GM18873 (cell line): ENCODE measurements at regions not wholly inside any gene's neighbourhood (a gene's known extent, or its start where the extent isn't known, plus 50 kb on each side); places are given as distances from the start of the nearest gene placed in this dataset.
"Not testable (repeated sequence)": the region's sequence is repeated elsewhere in the genome, so short reads cannot be mapped to it uniquely, and the experiment has no call there.

Source experiments
- ATAC-seq: cut with Tn5 transposase; IDR thresholded peaks from one replicate; pipeline ENCODE4 v1.9.1; 2021; ENCODE audit warnings: mild to moderate bottlenecking, moderate library complexity, moderate number of reproducible peaks; ENCODE audit not compliant: unreplicated experiment, low FRiP score

DNA sequence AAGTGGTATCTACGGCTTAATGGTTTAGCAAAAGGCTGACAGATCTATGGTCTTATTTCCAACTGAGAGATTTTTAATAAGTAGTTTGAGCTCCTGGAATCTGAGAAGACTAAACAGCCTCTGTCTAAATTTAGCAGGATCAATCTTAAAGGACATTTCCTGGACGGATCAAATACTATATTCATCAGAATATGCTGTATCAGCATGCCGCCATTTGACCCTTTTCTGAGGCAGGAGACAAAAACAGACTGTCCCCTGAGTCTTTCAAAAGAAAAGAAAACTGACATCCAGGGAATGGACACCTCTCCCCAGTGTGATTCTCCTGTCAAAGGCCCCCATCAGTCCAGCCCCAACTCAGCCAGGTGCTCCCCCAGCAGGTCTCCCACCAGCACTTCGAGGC is 443.7 kb downstream of the GXYLT1 start:
- no peak for ATAC-seq

GRCh38 chr12:41699658-41700057 is 445.0 kb downstream of the GXYLT1 start:
- no peak for ATAC-seq

DNA sequence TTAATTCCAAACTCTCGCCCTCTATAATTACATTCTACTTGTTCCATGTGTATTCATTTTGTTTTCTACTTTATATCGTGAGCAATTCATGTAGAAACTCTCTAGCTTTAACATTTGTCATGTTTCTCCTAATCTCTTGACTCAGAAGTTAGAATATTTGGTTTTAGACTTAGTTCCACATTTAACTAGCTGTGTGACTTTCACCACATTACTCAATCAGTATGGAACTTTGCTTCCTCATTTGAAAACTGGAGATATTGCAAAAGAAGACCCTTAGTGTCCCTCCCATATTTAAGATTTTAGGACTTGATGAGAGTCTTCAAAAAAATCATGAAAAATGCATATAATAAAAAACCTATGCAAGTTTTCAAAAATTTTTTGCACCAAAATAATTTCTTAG is 447.5 kb downstream of the GXYLT1 start:
- no peak for ATAC-seq

- ATAC-seq, result no peak
Observed at GRCh38 chr12:41684997-41685396, 459.7 kb downstream of the GXYLT1 start.

DNA sequence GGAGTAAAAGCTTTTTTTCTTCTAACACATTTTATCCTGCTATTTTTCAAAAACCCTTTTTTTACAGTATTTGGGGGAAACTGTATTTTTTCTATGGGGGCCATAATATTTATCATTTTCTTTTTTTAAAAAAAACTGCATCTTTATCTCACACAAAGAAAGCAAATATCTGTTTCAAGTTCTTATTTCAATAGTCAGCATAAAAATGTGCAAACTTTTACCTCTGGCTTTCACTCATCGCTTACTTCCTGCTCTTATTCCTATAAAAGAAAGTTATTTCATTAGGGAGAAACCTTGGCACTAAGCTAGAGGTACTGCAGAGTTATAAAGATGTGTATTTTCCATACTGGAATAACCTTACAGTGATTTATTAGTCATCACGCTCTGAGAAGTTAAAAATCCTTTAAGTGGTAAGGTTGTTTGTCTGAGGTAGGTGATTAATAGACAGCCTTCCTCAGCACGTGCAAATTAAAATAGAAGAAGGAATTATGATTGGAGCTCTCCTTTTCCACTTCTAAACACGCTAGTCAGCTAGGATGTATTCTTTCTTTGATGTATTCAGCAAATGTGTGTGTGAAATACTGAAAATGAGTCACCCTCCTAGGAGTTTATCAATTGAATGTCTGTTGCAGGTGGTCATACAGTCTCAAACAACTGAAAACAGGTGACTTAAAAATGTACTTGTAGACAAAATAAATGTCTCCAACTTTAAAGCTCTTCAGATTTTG is 461.0 kb downstream of the GXYLT1 start:
- ATAC-seq, result no peak

- ATAC-seq, result no peak
Observed at GRCh38 chr12:41683023-41683422, 461.7 kb downstream of the GXYLT1 start.

DNA sequence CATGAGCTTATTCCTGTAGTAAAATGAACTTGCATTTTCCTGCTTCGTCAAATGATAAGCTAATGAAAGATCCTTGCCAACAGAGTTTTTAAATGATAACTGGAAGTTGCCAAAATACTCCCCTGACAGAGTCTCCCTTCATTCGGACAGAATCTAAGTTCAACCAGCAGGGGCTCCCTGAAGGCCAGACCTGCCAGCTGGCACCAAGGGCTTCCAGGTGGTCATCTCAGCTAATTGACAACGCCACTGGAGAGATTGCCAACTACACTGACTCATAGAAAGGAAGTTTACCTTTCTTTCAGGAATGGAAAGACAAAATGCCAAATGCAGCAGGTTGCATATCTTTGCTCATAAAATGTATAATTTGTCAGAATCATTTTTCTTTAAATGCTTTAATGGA is 462.8 kb downstream of the GXYLT1 start:
- ATAC-seq, result no peak

GRCh38 chr12:41680155-41680554 is 464.5 kb downstream of the GXYLT1 start:
- ATAC-seq, result no peak

DNA sequence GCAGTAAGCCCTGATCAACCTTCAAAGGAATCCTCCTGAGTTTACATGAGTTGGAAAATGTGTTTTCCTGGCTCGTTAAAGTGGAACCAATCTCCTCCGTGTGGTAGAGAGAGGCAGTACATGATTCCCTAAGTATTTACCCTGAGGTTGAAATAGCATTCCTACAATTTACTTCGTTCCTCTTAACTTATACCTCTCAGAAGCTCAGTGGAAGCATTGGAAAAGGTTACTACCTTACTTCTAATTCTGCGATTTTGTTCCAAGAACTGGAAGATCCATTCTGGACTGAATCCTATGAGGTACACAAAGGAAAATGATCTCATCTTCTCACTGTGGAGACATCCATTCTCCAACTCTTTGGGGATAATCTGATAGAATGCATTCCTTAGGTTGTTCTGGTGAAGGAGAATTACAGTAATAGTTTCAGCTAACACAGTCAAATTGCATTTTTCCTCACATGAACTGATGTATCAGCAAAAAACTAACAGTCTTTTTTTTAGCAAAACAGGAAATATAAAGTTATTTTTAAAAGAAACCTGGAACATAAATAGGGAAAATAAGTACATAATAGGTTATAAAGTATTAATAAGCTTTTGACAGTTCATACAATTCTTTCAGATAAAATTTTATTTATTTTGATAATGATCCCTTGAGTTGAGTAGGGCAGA is 475.6 kb downstream of the PDZRN4 start:
- no peak for ATAC-seq

- ATAC-seq, result no peak
Observed at GRCh38 chr12:41661141-41661765, 473.1 kb downstream of the PDZRN4 start.

DNA sequence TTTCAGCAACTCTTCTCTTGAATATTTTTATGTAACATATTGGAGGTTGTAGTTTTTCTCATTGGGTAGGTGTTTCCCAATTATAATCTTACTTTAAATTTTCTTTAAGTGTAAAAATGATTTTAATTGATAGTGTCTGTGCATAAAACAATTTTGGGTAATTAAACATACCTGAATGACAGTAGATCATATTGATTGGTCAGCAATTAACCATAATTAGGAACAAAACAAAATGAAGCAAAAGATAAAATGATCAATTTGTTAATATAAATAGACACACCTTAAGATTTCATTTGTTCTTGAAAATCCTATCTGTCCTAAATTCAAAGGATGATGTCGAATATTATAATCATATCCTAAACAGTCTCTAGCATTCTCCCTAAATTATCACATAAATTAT is 468.3 kb downstream of the PDZRN4 start:
- ATAC-seq, result no peak

DNA sequence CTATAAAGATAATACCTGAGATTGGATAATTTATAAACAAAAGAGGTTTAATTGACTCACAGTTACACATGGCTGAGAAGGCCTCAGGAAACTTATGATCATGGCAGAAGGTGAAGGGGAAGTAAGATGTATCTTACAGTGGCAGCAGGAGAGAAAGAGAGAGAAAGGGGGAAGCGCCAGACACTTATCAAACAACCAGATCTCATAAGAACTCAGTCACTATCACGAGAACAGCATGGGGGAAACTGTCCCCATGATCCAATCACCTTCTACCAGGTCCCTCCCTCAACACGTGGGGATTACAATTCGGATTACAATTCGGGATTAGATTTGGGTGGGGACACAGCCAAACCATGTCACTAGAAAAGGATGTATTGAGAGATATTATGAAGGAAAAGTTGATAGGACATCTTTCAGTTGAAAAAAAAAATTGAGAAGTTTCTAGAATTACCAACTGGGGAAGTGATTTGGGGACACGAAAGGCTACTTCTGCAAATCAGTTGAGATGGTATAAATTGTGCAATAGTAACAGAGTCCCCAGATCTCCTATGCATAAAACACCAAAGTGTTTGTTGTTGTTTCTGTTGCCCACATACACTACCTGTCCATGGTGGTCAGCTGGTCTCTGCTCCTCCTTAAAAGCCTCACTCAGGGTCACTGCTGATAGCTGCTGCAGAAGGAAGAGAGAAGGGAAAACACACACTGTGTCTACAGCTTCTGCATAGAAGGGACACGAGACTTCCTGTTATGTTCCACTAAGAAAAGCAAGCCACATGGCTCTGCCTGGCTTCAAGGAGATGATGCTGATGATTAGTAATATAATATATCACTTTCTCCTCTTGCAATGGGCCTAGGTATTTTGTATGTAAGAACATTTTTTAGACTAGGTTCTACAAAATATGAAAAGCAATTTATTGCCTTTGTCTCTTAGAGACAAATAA is 465.5 kb downstream of the PDZRN4 start:
- no peak for ATAC-seq

DNA sequence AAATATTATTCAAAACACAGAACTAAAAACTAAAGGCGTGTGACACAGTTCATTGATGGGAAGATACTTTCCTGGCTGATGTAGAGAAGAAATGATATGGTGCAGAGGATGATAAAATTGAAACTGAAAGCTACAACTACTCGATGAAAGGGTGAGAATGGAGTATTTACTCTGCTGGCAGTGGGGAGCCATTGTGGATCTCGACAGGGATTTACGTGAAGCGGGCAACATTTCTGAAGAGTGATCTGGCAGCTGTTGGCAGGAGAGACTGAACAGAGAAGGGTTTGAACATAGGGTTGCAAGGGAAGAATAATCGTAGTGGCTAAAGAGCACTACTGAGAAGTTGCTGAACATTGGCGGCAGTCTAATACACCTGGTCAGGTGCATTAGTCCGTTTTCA is 464.9 kb downstream of the PDZRN4 start:
- no peak for ATAC-seq

GRCh38 chr12:41645624-41646023 is 457.5 kb downstream of the PDZRN4 start:
- no peak for ATAC-seq

- not testable (repeated sequence) for ATAC-seq
Observed at GRCh38 chr12:41642808-41643207, 454.7 kb downstream of the PDZRN4 start.

GRCh38 chr12:41636653-41637052 is 448.5 kb downstream of the PDZRN4 start:
- no peak for ATAC-seq

GRCh38 chr12:41635626-41636364 is 447.7 kb downstream of the PDZRN4 start:
- ATAC-seq, result no peak

DNA sequence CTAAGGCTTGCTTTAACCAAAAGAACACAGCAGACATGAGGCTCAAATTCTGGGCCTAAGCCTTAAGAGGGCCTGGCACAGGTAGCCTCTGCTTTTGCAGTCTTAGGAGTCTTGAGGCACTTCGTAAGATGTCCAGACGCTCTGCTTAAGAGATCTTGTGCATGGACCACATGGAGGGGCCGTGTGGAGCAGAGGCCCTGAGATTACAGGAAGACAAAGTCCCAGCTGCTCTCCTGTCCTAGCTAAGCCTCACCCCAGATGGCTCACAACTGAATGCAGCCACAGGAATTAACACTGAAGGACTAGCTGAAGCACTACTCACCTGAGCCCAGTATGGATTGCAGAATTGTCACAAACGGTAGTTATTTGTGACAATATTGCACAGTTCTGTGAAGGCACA is 446.0 kb downstream of the PDZRN4 start:
- ATAC-seq, result no peak

DNA sequence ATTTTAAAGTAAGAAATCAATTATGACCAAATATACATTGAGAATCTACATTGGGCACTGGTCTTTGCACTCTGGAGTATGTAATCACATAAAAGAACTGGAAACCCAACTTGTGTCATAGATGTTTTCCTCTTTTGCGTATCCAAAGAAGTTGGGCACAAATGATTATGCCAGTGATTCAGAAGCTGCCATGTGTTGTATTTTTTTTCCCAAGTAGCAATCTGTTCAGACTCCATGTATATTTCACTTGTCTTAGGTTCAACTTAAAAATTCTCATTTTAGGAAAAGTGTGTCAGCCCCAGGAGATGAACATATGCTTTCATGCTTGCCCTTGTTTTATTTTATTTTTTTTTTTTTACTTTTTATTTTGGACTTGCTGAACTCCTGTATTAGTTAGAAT is 441.5 kb downstream of the PDZRN4 start:
- ATAC-seq, result no peak

- ATAC-seq, result no peak
Observed at GRCh38 chr12:41627476-41627875, 439.4 kb downstream of the PDZRN4 start.
